DND-41 (cell line): ENCODE measurements at regions not wholly inside any gene's neighbourhood (a gene's known extent, or its start where the extent isn't known, plus 50 kb on each side); places are given as distances from the start of the nearest gene placed in this dataset.

ENCODE experiments used
- ATAC-seq: fragments of 200-7000 bp; cut with Tn5 transposase; 3 replicates; pipeline ENCODE4 v1.9.1; 2021; ENCODE audit warnings: low read depth; ENCODE audit not compliant: insufficient read depth
- DNase-seq: peaks from one replicate; pipeline ENCODE4 v3.0.0-alpha.2; 2020
- H2AFZ ChIP-seq: 2 replicates; pipeline ENCODE4 v1.6.0; 2012; ENCODE audit warnings: low read depth, low read length
- H3K27ac ChIP-seq: 2 replicates; pipeline ENCODE4 v1.5.1; 2012; ENCODE audit warnings: low read length, inconsistent platforms
- H3K27me3 ChIP-seq: fragments of 200-600 bp; sonication (generic); 2 replicates; pipeline ENCODE4 v1.6.0; 2012; ENCODE audit warnings: low read length, mild to moderate bottlenecking, inconsistent platforms; ENCODE audit not compliant: insufficient read depth, poor library complexity
- H3K36me3 ChIP-seq: 2 replicates; pipeline ENCODE4 v1.5.1; 2012; ENCODE audit warnings: low read length, inconsistent platforms; ENCODE audit not compliant: insufficient read depth
- H3K4me1 ChIP-seq: 2 replicates; pipeline ENCODE4 v1.5.1; 2012; ENCODE audit warnings: mild to moderate bottlenecking, low read length; ENCODE audit not compliant: insufficient read depth
- H3K4me2 ChIP-seq: 2 replicates; pipeline ENCODE4 v1.6.0; 2012; ENCODE audit warnings: mild to moderate bottlenecking, moderate library complexity, low read length, inconsistent platforms; ENCODE audit not compliant: insufficient read depth
- H3K4me3 ChIP-seq, 2 experiments: fragments of 200-600 bp in 1 of 2; shearing (Covaris generic) in 1 of 2; 2 replicates each; pipeline ENCODE4 v1.5.1; 2012 to 2016; ENCODE audit warnings: inconsistent platforms in 2 of 2, low read length in 2 of 2, mild to moderate bottlenecking in 2 of 2, low read depth in 1 of 2, moderate library complexity in 1 of 2
- H3K79me2 ChIP-seq: 2 replicates; pipeline ENCODE4 v1.6.0; 2012; ENCODE audit warnings: low read length, inconsistent platforms; ENCODE audit not compliant: insufficient read depth
- H3K9ac ChIP-seq: 2 replicates; pipeline ENCODE4 v1.6.0; 2012; ENCODE audit warnings: low read depth, mild to moderate bottlenecking, inconsistent platforms, low read length, moderate library complexity
- H3K9me3 ChIP-seq: 2 replicates; pipeline ENCODE4 v1.5.1; 2012; ENCODE audit warnings: low read length, moderate library complexity, mild to moderate bottlenecking, inconsistent platforms; ENCODE audit not compliant: insufficient read depth, severe bottlenecking
- H4K20me1 ChIP-seq: 2 replicates; pipeline ENCODE4 v1.6.0; 2012; ENCODE audit warnings: low read length; ENCODE audit not compliant: insufficient read depth
- CTCF ChIP-seq: IDR thresholded peaks from 2 replicates; pipeline ENCODE4 v1.5.1; 2012; ENCODE audit warnings: borderline replicate concordance, low read length, moderate library complexity, mild to moderate bottlenecking; ENCODE audit not compliant: poor library complexity, severe bottlenecking; ENCODE audit errors: extremely low read depth
- EZH2 ChIP-seq: IDR thresholded peaks from 3 replicates; pipeline ENCODE4 v1.6.1; 2012; ENCODE audit warnings: borderline replicate concordance, low read depth, mild to moderate bottlenecking, moderate library complexity, low read length, inconsistent platforms; ENCODE audit not compliant: severe bottlenecking

- no peak for ATAC-seq
Measured at GRCh38 chr3:20425138-20425537, 239.1 kb upstream of the SGO1 start.

GRCh38 chr3:20424086-20424485 lies 238.1 kb upstream of the SGO1 start:
- Histone ChIP-seq H3K36me3 (no peaks in the 10 kb centered on the region), H3K9ac (no peak overlapping the region), H3K27me3 (no peaks in the 10 kb centered on the region), H3K4me1 (no peaks in the 10 kb centered on the region), H3K9me3 (no peaks in the 10 kb centered on the region), H3K4me2 (no peak overlapping the region), H4K20me1 (no peaks in the 10 kb centered on the region), H2AFZ (no peak overlapping the region), H3K79me2 (no peaks in the 10 kb centered on the region), H3K4me3 (no peak overlapping the region), H3K27ac (no peak overlapping the region)
- TF ChIP-seq CTCF, result no peak
- ATAC-seq, result no peak
- DNase-seq, result no peak

More at GRCh38 chr3:20425138-20425537, 239.1 kb upstream of the SGO1 start:
- no peak for TF ChIP-seq CTCF
- TF ChIP-seq EZH2, result no peak
- Histone ChIP-seq H3K4me3 (no peak overlapping the region), H3K9me3 (no peaks in the 10 kb centered on the region), H3K27me3 (no peaks in the 10 kb centered on the region), H3K4me2 (no peak overlapping the region), H2AFZ (no peak overlapping the region), H3K36me3 (no peaks in the 10 kb centered on the region), H3K9ac (no peak overlapping the region), H3K27ac (no peak overlapping the region), H4K20me1 (no peaks in the 10 kb centered on the region), H3K4me1 (no peaks in the 10 kb centered on the region), H3K79me2 (no peaks in the 10 kb centered on the region)
- no peak for DNase-seq

- Histone ChIP-seq H3K9me3 (no peaks in the 10 kb centered on the region), H4K20me1 (no peaks in the 10 kb centered on the region), H2AFZ (no peak overlapping the region), H3K4me2 (no peak overlapping the region), H3K27me3 (no peaks in the 10 kb centered on the region), H3K27ac (no peak overlapping the region), H3K79me2 (no peaks in the 10 kb centered on the region), H3K4me3 (no peak overlapping the region), H3K36me3 (no peaks in the 10 kb centered on the region), H3K4me1 (no peaks in the 10 kb centered on the region), H3K9ac (no peak overlapping the region)
- ATAC-seq (no peak), DNase-seq (no peak)
- TF ChIP-seq CTCF (no peak), EZH2 (no peak)
Measured at GRCh38 chr3:20422391-20422790, 236.4 kb upstream of the SGO1 start.
